Small intestine (tissue), 7 donors: ENCODE measurements at regions not wholly inside any gene's neighbourhood (a gene's known extent, or its start where the extent isn't known, plus 50 kb on each side); places are given as distances from the start of the nearest gene placed in this dataset.
"Not testable (repeated sequence)": the region's sequence is repeated elsewhere in the genome, so short reads cannot be mapped to it uniquely, and the experiment has no call there.

ENCODE experiments used
- DNase-seq, 2 donors: peaks; one replicate each; pipeline versions ENCODE4 v3.0.0 to v3.0.0-alpha.2; 2013
- FAIRE-seq: peaks from 2 replicates; lab custom pipeline; 2012; peaks lifted over from hg19 to GRCh38; lab: Jason Lieb, UNC
- H3K27ac ChIP-seq, 3 donors: one replicate each; pipeline ENCODE4 v1.5.1; 2013; ENCODE audit warnings: low read length in 2 of 3, mild to moderate bottlenecking in 2 of 3, control low read depth in 1 of 3, inconsistent platforms in 1 of 3, low read depth in 1 of 3, moderate library complexity in 1 of 3
- H3K27me3 ChIP-seq, 3 donors: one replicate each; pipeline ENCODE4 v1.6.1; 2013; ENCODE audit warnings: low read length in 3 of 3, inconsistent platforms in 1 of 3; ENCODE audit not compliant: control insufficient read depth in 3 of 3, insufficient read depth in 3 of 3
- H3K36me3 ChIP-seq, 3 donors: one replicate each; pipeline ENCODE4 v1.6.1; 2013; ENCODE audit warnings: low read length in 3 of 3, inconsistent platforms in 1 of 3, low read depth in 1 of 3, mild to moderate bottlenecking in 1 of 3, moderate library complexity in 1 of 3; ENCODE audit not compliant: control insufficient read depth in 3 of 3, insufficient read depth in 2 of 3
- H3K4me1 ChIP-seq, 3 donors: one replicate each; pipeline ENCODE4 v1.6.1; 2013; ENCODE audit warnings: low read length in 2 of 3, inconsistent platforms in 1 of 3, low read depth in 1 of 3, mild to moderate bottlenecking in 1 of 3, moderate library complexity in 1 of 3; ENCODE audit not compliant: control insufficient read depth in 3 of 3, insufficient read depth in 2 of 3
- H3K4me3 ChIP-seq, 3 donors: one replicate each; pipeline ENCODE4 v1.5.1; 2013; ENCODE audit warnings: low read length in 3 of 3, control low read depth in 1 of 3, inconsistent platforms in 1 of 3, low read depth in 1 of 3, mild to moderate bottlenecking in 1 of 3, moderate library complexity in 1 of 3
- H3K9me3 ChIP-seq, 2 donors: one replicate each; pipeline ENCODE4 v1.6.1; 2013; ENCODE audit warnings: low read depth in 1 of 2, low read length in 1 of 2; ENCODE audit not compliant: control insufficient read depth in 2 of 2, insufficient read depth in 1 of 2
- WGBS, 3 donors: extraction: QIAGEN DNeasy Blood & Tissue Kit; methylation state at CpG; one replicate each; pipeline ENCODE4 v1.1.7; 2013; 5-methylcytosine and 5-hydroxymethylcytosine counted together
- donor health status: healthy with polysubstance abuse.
- donor health status: control.
- donor health status: control.
- donor health status: Bipolar disorder and iron deficiency.
- donor health status: healthy.

GRCh38 chr7:27438881-27439589, 196.4 kb downstream of the EVX1 start:
- H3K4me1 ChIP-seq, result no peaks in the 10 kb centered on the region
- 57 to 72% (median 58%) methylated on average over 6 of the region's 6 CpGs for WGBS, 3 donors
- H3K27ac ChIP-seq, result no peak overlapping the region
- H3K36me3 ChIP-seq, result no peaks in the 10 kb centered on the region
- H3K27me3 ChIP-seq, result no peaks in the 10 kb centered on the region
- no peak for FAIRE-seq
- no peak for DNase-seq
- no peak overlapping the region for H3K4me3 ChIP-seq
- no peaks in the 10 kb centered on the region for H3K9me3 ChIP-seq

GRCh38 chr7:27442455-27442854, 199.9 kb downstream of the EVX1 start:
- Histone ChIP-seq H3K4me3 (no peak overlapping the region), H3K36me3 (no peaks in the 10 kb centered on the region), H3K4me1 (no peaks in the 10 kb centered on the region), H3K27ac (no peak overlapping the region), H3K27me3 (no peaks in the 10 kb centered on the region), H3K9me3 (no peaks in the 10 kb centered on the region)
- DNase-seq, result no peak
- no peak for FAIRE-seq

GRCh38 chr7:27449046-27449445, 206.4 kb downstream of the EVX1 start:
- not testable (repeated sequence) for H3K36me3 ChIP-seq, H3K4me3 ChIP-seq, DNase-seq, H3K4me1 ChIP-seq, H3K9me3 ChIP-seq, H3K27ac ChIP-seq, FAIRE-seq, H3K27me3 ChIP-seq
- 28 to 42% (median 39%) methylated on average over 8 of the region's 8 CpGs for WGBS, 3 donors

GRCh38 chr7:27453702-27454405, 208.8 kb downstream of the HIBADH start:
- FAIRE-seq (no peak), DNase-seq (no peak)
- Histone ChIP-seq H3K27ac (no peak overlapping the region), H3K9me3 (no peaks in the 10 kb centered on the region), H3K36me3 (no peaks in the 10 kb centered on the region), H3K27me3 (no peaks in the 10 kb centered on the region), H3K4me1 (no peaks in the 10 kb centered on the region), H3K4me3 (no peak overlapping the region)
- WGBS, 3 donors, result 50 to 62% (median 56%) methylated on average over 8 of the region's 8 CpGs

- H3K27ac ChIP-seq, H3K4me3 ChIP-seq, H3K4me1 ChIP-seq, H3K27me3 ChIP-seq, DNase-seq, H3K36me3 ChIP-seq, FAIRE-seq, H3K9me3 ChIP-seq: not testable (repeated sequence)
- 87 to 94% (median 87%) methylated on average over 13 to 16 of the region's 16 CpGs for WGBS, 3 donors
Measured at GRCh38 chr7:27457120-27457519, 205.6 kb downstream of the HIBADH start.

GRCh38 chr7:27457603-27458565, 204.8 kb downstream of the HIBADH start:
- H3K4me1 ChIP-seq, H3K27ac ChIP-seq, H3K36me3 ChIP-seq, FAIRE-seq, DNase-seq, H3K4me3 ChIP-seq, H3K27me3 ChIP-seq, H3K9me3 ChIP-seq: not testable (repeated sequence)
- WGBS, 3 donors, result 82 to 94% (median 83%) methylated on average over 28 to 33 of the region's 35 CpGs

- no peak overlapping the region for H3K4me3 ChIP-seq
- H3K4me1 ChIP-seq, result no peaks in the 10 kb centered on the region
- H3K27ac ChIP-seq, result no peak overlapping the region
- DNase-seq (no peak), FAIRE-seq (no peak)
- no peaks in the 10 kb centered on the region for H3K9me3 ChIP-seq
- no peaks in the 10 kb centered on the region for H3K36me3 ChIP-seq
- WGBS, 3 donors, result 67 to 81% (median 73%) methylated on average over 4 of the region's 4 CpGs
- H3K27me3 ChIP-seq, result no peaks in the 10 kb centered on the region
Measured at GRCh38 chr7:27459021-27459730, 203.5 kb downstream of the HIBADH start.

GRCh38 chr7:27459731-27460053, 203.0 kb downstream of the HIBADH start:
- H3K4me3 ChIP-seq, result no peak overlapping the region
- H3K9me3 ChIP-seq, result no peaks in the 10 kb centered on the region
- 75 to 82% (median 80%) methylated on average over 2 of the region's 2 CpGs for WGBS, 3 donors
- no peaks in the 10 kb centered on the region for H3K36me3 ChIP-seq
- no peaks in the 10 kb centered on the region for H3K4me1 ChIP-seq
- no peak for FAIRE-seq
- no peaks in the 10 kb centered on the region for H3K27me3 ChIP-seq
- no peak overlapping the region for H3K27ac ChIP-seq
- no peak for DNase-seq
